ENCODE measurements at regions not wholly inside any gene's neighbourhood (a gene's known extent, or its start where the extent isn't known, plus 50 kb on each side); places are given as distances from the start of the nearest gene placed in this dataset.

GRCh38 chr1:17887661-17888371 lies 132.7 kb downstream of the ACTL8 start:
- H2AFZ ChIP-seq (ENCODE audit: insufficient read depth, low read depth, low read length, poor library complexity, severe bottlenecking) = no peak overlapping the region
- TF ChIP-seq, protein P1, sequence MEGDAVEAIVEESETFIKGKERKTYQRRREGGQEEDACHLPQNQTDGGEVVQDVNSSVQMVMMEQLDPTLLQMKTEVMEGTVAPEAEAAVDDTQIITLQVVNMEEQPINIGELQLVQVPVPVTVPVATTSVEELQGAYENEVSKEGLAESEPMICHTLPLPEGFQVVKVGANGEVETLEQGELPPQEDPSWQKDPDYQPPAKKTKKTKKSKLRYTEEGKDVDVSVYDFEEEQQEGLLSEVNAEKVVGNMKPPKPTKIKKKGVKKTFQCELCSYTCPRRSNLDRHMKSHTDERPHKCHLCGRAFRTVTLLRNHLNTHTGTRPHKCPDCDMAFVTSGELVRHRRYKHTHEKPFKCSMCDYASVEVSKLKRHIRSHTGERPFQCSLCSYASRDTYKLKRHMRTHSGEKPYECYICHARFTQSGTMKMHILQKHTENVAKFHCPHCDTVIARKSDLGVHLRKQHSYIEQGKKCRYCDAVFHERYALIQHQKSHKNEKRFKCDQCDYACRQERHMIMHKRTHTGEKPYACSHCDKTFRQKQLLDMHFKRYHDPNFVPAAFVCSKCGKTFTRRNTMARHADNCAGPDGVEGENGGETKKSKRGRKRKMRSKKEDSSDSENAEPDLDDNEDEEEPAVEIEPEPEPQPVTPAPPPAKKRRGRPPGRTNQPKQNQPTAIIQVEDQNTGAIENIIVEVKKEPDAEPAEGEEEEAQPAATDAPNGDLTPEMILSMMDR (IDR thresholded peaks at IDR 0.05) = no peak
- no peak overlapping the region for H3K9ac ChIP-seq (ENCODE audit: insufficient read depth, low read length, poor library complexity, severe bottlenecking)
- intact Hi-C loops (cut with micrococcal nuclease) = no loop called here
- Mint-ChIP-seq H3K9me3 (peaks cover 0 to 2% (median 0%) of the 10 kb centered on the region in 7 donors), H3K27ac (no peak overlapping the region), H3K36me3 (no peaks in the 10 kb centered on the region), H3K4me3 (no peak overlapping the region), H3K27me3 (ENCODE audit: low read depth in 3 of 3) (peaks cover 4 to 19% (median 5%) of the 10 kb centered on the region in 3 donors), H3K4me1 (no peaks in the 10 kb centered on the region)
- no peaks in the 10 kb centered on the region for H3K9me3 ChIP-seq (replicated peaks in 1 of 2; ENCODE audit: control insufficient read depth in 1 of 2, insufficient read depth in 1 of 2, low read length in 2 of 2)
- no peaks in the 10 kb centered on the region for H3K36me3 ChIP-seq (replicated peaks in 1 of 2; ENCODE audit: control insufficient read depth in 1 of 2, insufficient read depth in 2 of 2, low read length in 2 of 2)
- no peak for DNase-seq
- H3K79me2 ChIP-seq (ENCODE audit: insufficient read depth, low read length) = no peaks in the 10 kb centered on the region
- H3K4me1 ChIP-seq (ENCODE audit: control insufficient read depth in 1 of 2, insufficient read depth in 2 of 2, low read length in 2 of 2) = no peaks in the 10 kb centered on the region
- no peaks in the 10 kb centered on the region for H4K20me1 ChIP-seq (ENCODE audit: insufficient read depth, low read length)
- no peak overlapping the region for H3K4me3 ChIP-seq (replicated peaks in 1 of 3; ENCODE audit: low read depth in 2 of 3, low read length in 3 of 3)
- H3K27ac ChIP-seq (ENCODE audit: low read depth in 1 of 2, low read length in 2 of 2) = no peak overlapping the region
- H3K27me3 ChIP-seq (ENCODE audit: control insufficient read depth in 2 of 2, insufficient read depth in 2 of 2, low read length in 2 of 2) = no peaks in the 10 kb centered on the region
- 57% methylated on average over 13 of the region's 17 CpGs for WGBS (ENCODE audit: insufficient coverage)
- H3K4me2 ChIP-seq (replicated peaks; ENCODE audit: extremely low read depth, low read length, poor library complexity, severe bottlenecking) = no peak overlapping the region

DNA sequence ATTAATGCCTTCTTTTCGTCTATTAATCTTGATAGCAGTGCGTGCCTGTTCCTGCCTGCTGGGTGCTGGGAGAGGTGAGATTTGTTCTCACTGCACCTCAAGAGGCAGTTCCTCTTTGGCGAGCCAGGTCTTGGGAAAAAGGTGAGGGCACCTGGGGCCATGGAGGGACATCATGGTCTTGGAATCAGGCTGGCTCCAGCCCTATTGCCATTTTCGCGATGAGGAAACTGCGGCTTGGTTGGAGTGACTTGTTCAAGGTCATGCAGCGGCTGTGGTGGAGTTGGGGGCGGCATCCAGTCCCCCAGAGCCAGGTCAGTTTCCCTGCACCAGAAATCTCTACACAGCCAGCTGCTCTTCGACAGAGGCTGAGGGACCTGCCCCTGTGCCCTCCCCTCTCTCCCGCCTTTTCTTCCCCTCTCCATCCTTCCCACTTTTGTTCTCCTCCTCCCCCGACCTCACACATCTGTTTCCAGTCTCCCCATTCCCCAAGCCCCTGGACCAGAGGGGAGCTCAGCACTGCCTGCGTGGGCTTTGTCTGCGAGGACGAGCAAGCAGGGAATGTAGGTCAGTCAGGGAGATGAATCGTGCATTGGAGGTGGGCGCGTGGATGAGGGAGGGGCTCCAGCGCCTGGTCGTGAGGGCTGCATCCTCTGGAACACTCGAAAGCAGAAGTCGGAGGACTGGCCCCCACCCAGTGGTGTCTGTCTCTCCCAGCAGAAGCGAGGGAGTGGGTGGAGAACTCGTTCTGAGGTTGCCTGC lies 135.1 kb downstream of the ACTL8 start:
- no peaks in the 10 kb centered on the region for H4K20me1 ChIP-seq (ENCODE audit: insufficient read depth, low read length)
- no peaks in the 10 kb centered on the region for H3K9me3 ChIP-seq (replicated peaks in 1 of 2; ENCODE audit: control insufficient read depth in 1 of 2, insufficient read depth in 1 of 2, low read length in 2 of 2)
- intact Hi-C loops (cut with micrococcal nuclease) = no loop called here
- no peak overlapping the region for H3K4me3 Mint-ChIP-seq
- 60% methylated on average over 16 of the region's 23 CpGs for WGBS (ENCODE audit: insufficient coverage)
- no peaks in the 10 kb centered on the region for H3K36me3 Mint-ChIP-seq
- H3K36me3 ChIP-seq (replicated peaks in 1 of 2; ENCODE audit: control insufficient read depth in 1 of 2, insufficient read depth in 2 of 2, low read length in 2 of 2) = no peaks in the 10 kb centered on the region
- H3K4me1 Mint-ChIP-seq = no peaks in the 10 kb centered on the region
- no peak overlapping the region for H2AFZ ChIP-seq (ENCODE audit: insufficient read depth, low read depth, low read length, poor library complexity, severe bottlenecking)
- no peaks in the 10 kb centered on the region for H3K79me2 ChIP-seq (ENCODE audit: insufficient read depth, low read length)
- H3K27me3 ChIP-seq (ENCODE audit: control insufficient read depth in 2 of 2, insufficient read depth in 2 of 2, low read length in 2 of 2) = no peaks in the 10 kb centered on the region
- H3K9me3 Mint-ChIP-seq = peaks cover 0 to 2% (median 0%) of the 10 kb centered on the region in 7 donors
- no peaks in the 10 kb centered on the region for H3K4me1 ChIP-seq (ENCODE audit: control insufficient read depth in 1 of 2, insufficient read depth in 2 of 2, low read length in 2 of 2)
- no peak overlapping the region for H3K4me2 ChIP-seq (replicated peaks; ENCODE audit: extremely low read depth, low read length, poor library complexity, severe bottlenecking)
- no peak overlapping the region for H3K9ac ChIP-seq (ENCODE audit: insufficient read depth, low read length, poor library complexity, severe bottlenecking)
- H3K27me3 Mint-ChIP-seq (ENCODE audit: low read depth in 3 of 3) = peaks cover 5 to 15% (median 8%) of the 10 kb centered on the region in 3 donors
- H3K27ac Mint-ChIP-seq = no peak overlapping the region
- no peak for DNase-seq
- TF ChIP-seq, protein P1 (IDR thresholded peaks at IDR 0.05) = no peak
- no peak overlapping the region for H3K27ac ChIP-seq (ENCODE audit: low read depth in 1 of 2, low read length in 2 of 2)
- H3K4me3 ChIP-seq (replicated peaks in 1 of 3; ENCODE audit: low read depth in 2 of 3, low read length in 3 of 3) = no peak overlapping the region

Measured in CD14-positive monocyte (primary cell).